HCT116 (cell line): ENCODE measurements at regions not wholly inside any gene's neighbourhood (a gene's known extent, or its start where the extent isn't known, plus 50 kb on each side); places are given as distances from the start of the nearest gene placed in this dataset.

Experiments used
- EZH2 ChIP-seq: fragments of 200-600 bp; sonication (generic); IDR thresholded peaks from 2 replicates; pipeline ENCODE4 v1.6.1; 2017; ENCODE audit warnings: antibody characterized with exemption, mixed run types
- POLR2A ChIP-seq: IDR thresholded peaks from 2 replicates; pipeline ENCODE4 v1.7.0; 2011; ENCODE audit warnings: borderline replicate concordance; ENCODE audit not compliant: insufficient read depth, insufficient read length; ENCODE audit errors: extremely low read depth
- POLR2AphosphoS5 ChIP-seq: IDR thresholded peaks from 2 replicates; pipeline ENCODE4 v1.6.1; 2011; ENCODE audit warnings: mild to moderate bottlenecking, low read depth, low read length, moderate library complexity
- RAD21 ChIP-seq: IDR thresholded peaks from 2 replicates; pipeline ENCODE4 v1.6.1; 2012; ENCODE audit warnings: low read depth, mild to moderate bottlenecking
- TF ChIP-seq, protein P1 (sequence below), 3 experiments: fragments of 200-600 bp in 1 of 3; sonication (generic) in 1 of 3; IDR thresholded peaks in 2 of 3; conservative IDR thresholded peaks in 1 of 3; 2 replicates each; pipeline ENCODE4 v1.5.1; 2012 to 2017; ENCODE audit warnings: low read depth in 2 of 3, low read length in 2 of 3, antibody characterized with exemption in 1 of 3, borderline replicate concordance in 1 of 3, control low read depth in 1 of 3, mild to moderate bottlenecking in 1 of 3, mixed read lengths in 1 of 3, mixed run types in 1 of 3, moderate library complexity in 1 of 3; ENCODE audit not compliant: insufficient read depth in 1 of 3
- TF ChIP-seq, protein P2 (sequence below): IDR thresholded peaks from 2 replicates; pipeline ENCODE4 v1.6.1; 2012

DNA sequence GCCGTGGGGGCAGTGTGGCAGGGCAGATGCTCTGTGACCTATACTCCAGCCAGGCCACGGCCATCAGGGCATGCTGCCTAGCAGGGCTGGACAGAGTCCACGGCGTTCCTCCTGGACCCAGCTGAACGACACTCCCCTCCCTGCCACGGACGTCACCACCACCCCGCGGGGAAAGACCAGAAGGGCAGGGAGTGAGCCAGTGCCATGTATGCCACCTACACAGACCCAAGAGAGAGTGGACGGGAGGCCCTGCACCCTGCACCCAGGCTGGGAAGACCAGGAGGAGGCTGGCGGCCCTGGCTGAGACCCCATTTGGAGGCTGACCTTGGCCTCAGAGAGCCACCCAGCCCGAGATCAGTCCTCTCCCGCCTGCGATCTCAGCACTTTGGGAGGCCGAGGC is 101.9 kb downstream of the FAM53A start:
- TF ChIP-seq POLR2A (no peak), POLR2AphosphoS5 (no peak), RAD21 (no peak), EZH2 (no peak)
- TF ChIP-seq, protein P1, sequence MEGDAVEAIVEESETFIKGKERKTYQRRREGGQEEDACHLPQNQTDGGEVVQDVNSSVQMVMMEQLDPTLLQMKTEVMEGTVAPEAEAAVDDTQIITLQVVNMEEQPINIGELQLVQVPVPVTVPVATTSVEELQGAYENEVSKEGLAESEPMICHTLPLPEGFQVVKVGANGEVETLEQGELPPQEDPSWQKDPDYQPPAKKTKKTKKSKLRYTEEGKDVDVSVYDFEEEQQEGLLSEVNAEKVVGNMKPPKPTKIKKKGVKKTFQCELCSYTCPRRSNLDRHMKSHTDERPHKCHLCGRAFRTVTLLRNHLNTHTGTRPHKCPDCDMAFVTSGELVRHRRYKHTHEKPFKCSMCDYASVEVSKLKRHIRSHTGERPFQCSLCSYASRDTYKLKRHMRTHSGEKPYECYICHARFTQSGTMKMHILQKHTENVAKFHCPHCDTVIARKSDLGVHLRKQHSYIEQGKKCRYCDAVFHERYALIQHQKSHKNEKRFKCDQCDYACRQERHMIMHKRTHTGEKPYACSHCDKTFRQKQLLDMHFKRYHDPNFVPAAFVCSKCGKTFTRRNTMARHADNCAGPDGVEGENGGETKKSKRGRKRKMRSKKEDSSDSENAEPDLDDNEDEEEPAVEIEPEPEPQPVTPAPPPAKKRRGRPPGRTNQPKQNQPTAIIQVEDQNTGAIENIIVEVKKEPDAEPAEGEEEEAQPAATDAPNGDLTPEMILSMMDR (IDR thresholded peaks at IDR 0.05 in 2 of 3, conservative IDR thresholded peaks at IDR 0.05 in 1 of 3; ENCODE audit: borderline replicate concordance in 1 of 3, insufficient read depth in 1 of 3, low read depth in 2 of 3, low read length in 2 of 3) = no peak
- TF ChIP-seq, protein P2, sequence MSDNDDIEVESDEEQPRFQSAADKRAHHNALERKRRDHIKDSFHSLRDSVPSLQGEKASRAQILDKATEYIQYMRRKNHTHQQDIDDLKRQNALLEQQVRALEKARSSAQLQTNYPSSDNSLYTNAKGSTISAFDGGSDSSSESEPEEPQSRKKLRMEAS = no peak
